ENCODE measurements at regions not wholly inside any gene's neighbourhood (a gene's known extent, or its start where the extent isn't known, plus 50 kb on each side); places are given as distances from the start of the nearest gene placed in this dataset.
"Not testable (repeated sequence)": the region's sequence is repeated elsewhere in the genome, so short reads cannot be mapped to it uniquely, and the experiment has no call there.

- Histone ChIP-seq H3K27me3 (ENCODE audit: insufficient read depth, low read length) (no peaks in the 10 kb centered on the region), H3K4me1 (ENCODE audit: insufficient read depth, low read length) (no peaks in the 10 kb centered on the region), H3K9me3 (ENCODE audit: control insufficient read depth in 1 of 2, low read length in 2 of 2) (no peaks in the 10 kb centered on the region), H3K4me3 (ENCODE audit: low read length in 2 of 2) (no peak overlapping the region), H3K36me3 (ENCODE audit: insufficient read depth, low read length) (no peaks in the 10 kb centered on the region), H3K27ac (ENCODE audit: low read depth, low read length) (no peak overlapping the region)
- Mint-ChIP-seq H3K4me3 (no peak overlapping the region), H3K27ac (no peak overlapping the region), H3K36me3 (no peaks in the 10 kb centered on the region), H3K9me3 (peaks cover 0 to 8% (median 0%) of the 10 kb centered on the region in 8 donors), H3K27me3 (no peaks in the 10 kb centered on the region), H3K4me1 (no peaks in the 10 kb centered on the region)
- intact Hi-C loops (cut with micrococcal nuclease), result no loop called here
- no peak for DNase-seq
- ChIA-PET CTCF (ENCODE audit: partially characterized antibody) (no interaction called here), POLR2A (ENCODE audit: partially characterized antibody) (no interaction called here)
Measured at GRCh38 chr3:164360738-164361406, 717.4 kb downstream of the SI start.

GRCh38 chr3:164360078-164360578 lies 718.2 kb downstream of the SI start:
- H3K4me3 Mint-ChIP-seq, result no peak overlapping the region
- no peak for DNase-seq
- H3K27me3 Mint-ChIP-seq, result no peaks in the 10 kb centered on the region
- Histone ChIP-seq H3K9me3 (ENCODE audit: control insufficient read depth in 1 of 2, low read length in 2 of 2) (no peaks in the 10 kb centered on the region), H3K4me3 (ENCODE audit: low read length in 2 of 2) (no peak overlapping the region), H3K27ac (ENCODE audit: low read depth, low read length) (no peak overlapping the region), H3K36me3 (ENCODE audit: insufficient read depth, low read length) (no peaks in the 10 kb centered on the region), H3K4me1 (ENCODE audit: insufficient read depth, low read length) (no peaks in the 10 kb centered on the region), H3K27me3 (ENCODE audit: insufficient read depth, low read length) (no peaks in the 10 kb centered on the region)
- intact Hi-C loops (cut with micrococcal nuclease), result no loop called here
- ChIA-PET POLR2A (ENCODE audit: partially characterized antibody) (no interaction called here), CTCF (ENCODE audit: partially characterized antibody) (no interaction called here)
- H3K4me1 Mint-ChIP-seq, result no peaks in the 10 kb centered on the region
- no peak overlapping the region for H3K27ac Mint-ChIP-seq
- H3K36me3 Mint-ChIP-seq, result no peaks in the 10 kb centered on the region
- peaks cover 0 to 8% (median 0%) of the 10 kb centered on the region in 8 donors for H3K9me3 Mint-ChIP-seq

GRCh38 chr3:164352991-164353390 lies 725.3 kb downstream of the SI start:
- Mint-ChIP-seq H3K4me3 (no peak overlapping the region), H3K27ac (no peak overlapping the region), H3K36me3 (no peaks in the 10 kb centered on the region), H3K4me1 (no peaks in the 10 kb centered on the region), H3K9me3 (peaks cover 0 to 5% (median under 1%) of the 10 kb centered on the region in 8 donors), H3K27me3 (no peaks in the 10 kb centered on the region)
- intact Hi-C loops (cut with micrococcal nuclease), result no loop called here
- Histone ChIP-seq H3K27ac (ENCODE audit: low read depth, low read length) (no peak overlapping the region), H3K4me3 (ENCODE audit: low read length in 2 of 2) (no peak overlapping the region), H3K36me3 (ENCODE audit: insufficient read depth, low read length) (no peaks in the 10 kb centered on the region), H3K4me1 (ENCODE audit: insufficient read depth, low read length) (no peaks in the 10 kb centered on the region), H3K9me3 (ENCODE audit: control insufficient read depth in 1 of 2, low read length in 2 of 2) (no peaks in the 10 kb centered on the region), H3K27me3 (ENCODE audit: insufficient read depth, low read length) (no peaks in the 10 kb centered on the region)
- no peak for DNase-seq
- CTCF ChIA-PET (ENCODE audit: partially characterized antibody), result no interaction called here
- POLR2A ChIA-PET (ENCODE audit: partially characterized antibody), result no interaction called here

GRCh38 chr3:164351131-164351530 lies 727.2 kb downstream of the SI start:
- H3K27me3 Mint-ChIP-seq, result no peaks in the 10 kb centered on the region
- no peaks in the 10 kb centered on the region for H3K36me3 Mint-ChIP-seq
- DNase-seq, result no peak
- H3K4me3 Mint-ChIP-seq, result no peak overlapping the region
- Histone ChIP-seq H3K4me1 (ENCODE audit: insufficient read depth, low read length) (no peaks in the 10 kb centered on the region), H3K27ac (ENCODE audit: low read depth, low read length) (no peak overlapping the region), H3K4me3 (ENCODE audit: low read length in 2 of 2) (no peak overlapping the region), H3K9me3 (ENCODE audit: control insufficient read depth in 1 of 2, low read length in 2 of 2) (no peaks in the 10 kb centered on the region), H3K36me3 (ENCODE audit: insufficient read depth, low read length) (no peaks in the 10 kb centered on the region), H3K27me3 (ENCODE audit: insufficient read depth, low read length) (no peaks in the 10 kb centered on the region)
- H3K27ac Mint-ChIP-seq, result no peak overlapping the region
- H3K9me3 Mint-ChIP-seq, result peaks cover 0 to 5% (median 3%) of the 10 kb centered on the region in 8 donors
- no peaks in the 10 kb centered on the region for H3K4me1 Mint-ChIP-seq
- POLR2A ChIA-PET (ENCODE audit: partially characterized antibody), result no interaction called here
- CTCF ChIA-PET (ENCODE audit: partially characterized antibody), result no interaction called here
- intact Hi-C loops (cut with micrococcal nuclease), result no loop called here

GRCh38 chr3:164342206-164342605 lies 736.1 kb downstream of the SI start:
- H3K27me3 Mint-ChIP-seq; H3K4me1 Mint-ChIP-seq; POLR2A ChIA-PET (ENCODE audit: partially characterized antibody): not testable (repeated sequence)

GRCh38 chr3:164341086-164341485 lies 737.2 kb downstream of the SI start:
- Histone ChIP-seq H3K4me1 (ENCODE audit: insufficient read depth, low read length) (no peaks in the 10 kb centered on the region), H3K27ac (ENCODE audit: low read depth, low read length) (no peak overlapping the region), H3K4me3 (ENCODE audit: low read length in 2 of 2) (no peak overlapping the region), H3K9me3 (ENCODE audit: control insufficient read depth in 1 of 2, low read length in 2 of 2) (no peaks in the 10 kb centered on the region), H3K36me3 (ENCODE audit: insufficient read depth, low read length) (no peaks in the 10 kb centered on the region), H3K27me3 (ENCODE audit: insufficient read depth, low read length) (no peaks in the 10 kb centered on the region)
- intact Hi-C loops (cut with micrococcal nuclease), result no loop called here
- Mint-ChIP-seq H3K27ac (no peak overlapping the region), H3K4me1 (no peaks in the 10 kb centered on the region), H3K27me3 (no peaks in the 10 kb centered on the region), H3K4me3 (no peak overlapping the region), H3K9me3 (peaks cover under 1 to 21% (median 9%) of the 10 kb centered on the region in 8 donors), H3K36me3 (no peaks in the 10 kb centered on the region)
- POLR2A ChIA-PET (ENCODE audit: partially characterized antibody), result no interaction called here
- CTCF ChIA-PET (ENCODE audit: partially characterized antibody), result no interaction called here
- no peak for DNase-seq

More at GRCh38 chr3:164342206-164342605, 736.1 kb downstream of the SI start:
- CTCF ChIA-PET (ENCODE audit: partially characterized antibody); H3K27ac Mint-ChIP-seq; H3K4me3 ChIP-seq (ENCODE audit: low read length in 2 of 2); H3K27me3 ChIP-seq (ENCODE audit: insufficient read depth, low read length); H3K27ac ChIP-seq (ENCODE audit: low read depth, low read length); H3K36me3 ChIP-seq (ENCODE audit: insufficient read depth, low read length); H3K4me1 ChIP-seq (ENCODE audit: insufficient read depth, low read length); H3K4me3 Mint-ChIP-seq; H3K36me3 Mint-ChIP-seq; H3K9me3 ChIP-seq (ENCODE audit: control insufficient read depth in 1 of 2, low read length in 2 of 2); DNase-seq; intact Hi-C loops (cut with micrococcal nuclease): not testable (repeated sequence)
- H3K9me3 Mint-ChIP-seq, result peaks cover 0 to 18% (median 9%) of the 10 kb centered on the region in 8 donors

- no peak for DNase-seq
- Histone ChIP-seq H3K4me3 (ENCODE audit: low read length in 2 of 2) (no peak overlapping the region), H3K27me3 (ENCODE audit: insufficient read depth, low read length) (no peaks in the 10 kb centered on the region), H3K27ac (ENCODE audit: low read depth, low read length) (no peak overlapping the region), H3K9me3 (ENCODE audit: control insufficient read depth in 1 of 2, low read length in 2 of 2) (no peaks in the 10 kb centered on the region), H3K36me3 (ENCODE audit: insufficient read depth, low read length) (no peaks in the 10 kb centered on the region), H3K4me1 (ENCODE audit: insufficient read depth, low read length) (no peaks in the 10 kb centered on the region)
- Mint-ChIP-seq H3K9me3 (peaks cover 2 to 18% (median 7%) of the 10 kb centered on the region in 8 donors), H3K27me3 (no peaks in the 10 kb centered on the region), H3K27ac (no peak overlapping the region), H3K4me1 (no peaks in the 10 kb centered on the region), H3K36me3 (no peaks in the 10 kb centered on the region), H3K4me3 (no peak overlapping the region)
- POLR2A ChIA-PET (ENCODE audit: partially characterized antibody), result no interaction called here
- CTCF ChIA-PET (ENCODE audit: partially characterized antibody), result no interaction called here
- intact Hi-C loops (cut with micrococcal nuclease), result no loop called here
Measured at GRCh38 chr3:164340273-164340672, 738.0 kb downstream of the SI start.

Measured in CD4-positive, alpha-beta memory T cell (primary cell).